ENCODE measurements at regions not wholly inside any gene's neighbourhood (a gene's known extent, or its start where the extent isn't known, plus 50 kb on each side); places are given as distances from the start of the nearest gene placed in this dataset.

- Histone ChIP-seq H3K27me3 (no peaks in the 10 kb centered on the region), H3K9me3 (no peaks in the 10 kb centered on the region), H3K4me1 (peaks cover 0 to 8% of the 10 kb centered on the region in 2 donors), H3K27ac (no peak overlapping the region), H3K36me3 (no peaks in the 10 kb centered on the region), H3K4me3 (no peak overlapping the region)
- intact Hi-C loops (cut with DNase I; ENCODE audit: low total_unique reads) = no loop called here
- TF ChIP-seq POLR2A (IDR thresholded peaks at IDR 0.05) (no peak), POLR2AphosphoS5 (IDR thresholded peaks at IDR 0.05) (no peak)
- TF ChIP-seq, protein P1, sequence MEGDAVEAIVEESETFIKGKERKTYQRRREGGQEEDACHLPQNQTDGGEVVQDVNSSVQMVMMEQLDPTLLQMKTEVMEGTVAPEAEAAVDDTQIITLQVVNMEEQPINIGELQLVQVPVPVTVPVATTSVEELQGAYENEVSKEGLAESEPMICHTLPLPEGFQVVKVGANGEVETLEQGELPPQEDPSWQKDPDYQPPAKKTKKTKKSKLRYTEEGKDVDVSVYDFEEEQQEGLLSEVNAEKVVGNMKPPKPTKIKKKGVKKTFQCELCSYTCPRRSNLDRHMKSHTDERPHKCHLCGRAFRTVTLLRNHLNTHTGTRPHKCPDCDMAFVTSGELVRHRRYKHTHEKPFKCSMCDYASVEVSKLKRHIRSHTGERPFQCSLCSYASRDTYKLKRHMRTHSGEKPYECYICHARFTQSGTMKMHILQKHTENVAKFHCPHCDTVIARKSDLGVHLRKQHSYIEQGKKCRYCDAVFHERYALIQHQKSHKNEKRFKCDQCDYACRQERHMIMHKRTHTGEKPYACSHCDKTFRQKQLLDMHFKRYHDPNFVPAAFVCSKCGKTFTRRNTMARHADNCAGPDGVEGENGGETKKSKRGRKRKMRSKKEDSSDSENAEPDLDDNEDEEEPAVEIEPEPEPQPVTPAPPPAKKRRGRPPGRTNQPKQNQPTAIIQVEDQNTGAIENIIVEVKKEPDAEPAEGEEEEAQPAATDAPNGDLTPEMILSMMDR (IDR thresholded peaks at IDR 0.05) = no peak
- no peak for DNase-seq (ENCODE audit: low spot score in 2 of 2)
Observed at GRCh38 chr3:153042088-153042487, 119.9 kb upstream of the RAP2B start.

DNA sequence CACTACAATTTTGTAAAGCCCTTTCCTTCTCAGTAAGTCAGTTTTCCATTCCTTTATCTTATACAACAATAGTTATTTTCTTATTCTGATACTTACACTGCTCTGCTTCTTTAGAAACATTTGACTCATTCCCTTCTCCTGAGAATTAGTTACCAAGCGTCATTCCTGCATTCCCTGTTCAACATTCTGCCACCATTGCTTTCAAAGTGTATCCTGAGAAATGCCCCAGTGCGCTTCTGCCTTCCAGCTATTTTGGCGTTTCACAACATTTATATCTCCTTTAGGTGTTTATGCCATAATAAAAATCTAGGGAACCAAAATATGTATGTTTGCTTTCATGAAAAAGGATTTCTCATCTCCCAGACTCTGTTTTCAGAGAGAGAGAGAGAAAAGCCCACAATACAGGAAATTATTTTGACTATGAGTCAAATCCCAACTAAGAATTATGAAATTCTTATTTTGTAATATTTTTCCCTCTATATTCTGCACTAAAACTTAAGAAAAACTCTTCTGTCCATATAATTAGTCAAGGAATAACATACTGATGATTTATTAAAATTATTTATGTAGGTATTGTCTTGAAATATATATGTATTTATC lies 118.2 kb upstream of the RAP2B start:
- no peak for DNase-seq (ENCODE audit: low spot score in 2 of 2)
- H3K4me1 ChIP-seq = peaks cover 0 to 8% of the 10 kb centered on the region in 2 donors
- H3K4me3 ChIP-seq = no peak overlapping the region
- no peak overlapping the region for H3K27ac ChIP-seq
- H3K9me3 ChIP-seq = no peaks in the 10 kb centered on the region
- TF ChIP-seq POLR2AphosphoS5 (IDR thresholded peaks at IDR 0.05) = no peak
- no peak for TF ChIP-seq POLR2A (IDR thresholded peaks at IDR 0.05)
- TF ChIP-seq, protein P1 (IDR thresholded peaks at IDR 0.05) = no peak
- no peaks in the 10 kb centered on the region for H3K36me3 ChIP-seq
- no peaks in the 10 kb centered on the region for H3K27me3 ChIP-seq
- intact Hi-C loops (cut with DNase I; ENCODE audit: low total_unique reads) = no loop called here

DNA sequence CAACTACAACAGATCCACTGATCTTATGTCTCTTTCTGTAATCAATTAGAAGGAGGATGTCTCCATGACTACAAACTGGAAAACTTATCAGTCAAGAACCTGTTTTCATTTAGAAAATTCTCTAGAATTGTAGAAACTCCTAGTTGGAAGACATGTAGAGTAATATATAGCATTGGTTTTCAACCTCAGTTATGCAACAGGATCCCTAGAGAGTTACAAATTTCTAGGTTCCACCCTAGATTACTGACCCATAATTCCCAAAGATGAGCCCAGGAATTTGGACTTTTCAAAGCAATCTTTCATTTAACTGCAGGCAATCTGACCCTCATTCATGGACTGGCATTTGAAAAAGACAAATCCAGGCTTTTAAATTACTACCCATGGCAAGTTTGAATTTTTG lies 116.9 kb upstream of the RAP2B start:
- Histone ChIP-seq H3K27me3 (no peaks in the 10 kb centered on the region), H3K4me3 (no peak overlapping the region), H3K4me1 (peaks cover 0 to 8% of the 10 kb centered on the region in 2 donors), H3K36me3 (no peaks in the 10 kb centered on the region), H3K27ac (no peak overlapping the region), H3K9me3 (no peaks in the 10 kb centered on the region)
- intact Hi-C loops (cut with DNase I; ENCODE audit: low total_unique reads) = no loop called here
- no peak for DNase-seq (ENCODE audit: low spot score in 2 of 2)
- no peak for TF ChIP-seq POLR2AphosphoS5 (IDR thresholded peaks at IDR 0.05)
- TF ChIP-seq, protein P1 (IDR thresholded peaks at IDR 0.05) = no peak
- no peak for TF ChIP-seq POLR2A (IDR thresholded peaks at IDR 0.05)

DNA sequence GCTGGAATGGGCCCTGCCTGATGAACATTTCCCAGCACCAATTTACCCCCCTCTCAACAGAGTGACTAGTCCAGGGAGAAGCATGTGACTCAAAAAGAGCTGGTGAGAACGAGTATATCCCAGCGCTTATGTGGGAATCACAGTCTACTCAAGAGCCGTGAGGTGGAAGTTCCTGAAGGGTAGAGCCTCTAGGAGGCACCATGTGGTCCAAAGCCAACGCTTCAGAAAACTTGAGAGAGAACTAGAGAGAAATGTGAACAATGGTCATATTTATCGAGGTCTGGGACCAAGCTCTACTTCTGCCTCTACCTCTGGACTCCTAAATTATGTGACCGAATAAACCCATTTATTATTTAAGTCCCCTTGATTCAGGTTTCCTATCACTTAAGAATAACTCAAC lies 111.0 kb upstream of the RAP2B start:
- intact Hi-C loops (cut with DNase I; ENCODE audit: low total_unique reads) = no loop called here
- Histone ChIP-seq H3K27me3 (no peaks in the 10 kb centered on the region), H3K4me3 (no peak overlapping the region), H3K36me3 (no peaks in the 10 kb centered on the region), H3K4me1 (no peaks in the 10 kb centered on the region), H3K9me3 (no peaks in the 10 kb centered on the region), H3K27ac (no peak overlapping the region)
- TF ChIP-seq, protein P1 (IDR thresholded peaks at IDR 0.05) = no peak
- TF ChIP-seq POLR2AphosphoS5 (IDR thresholded peaks at IDR 0.05) (no peak), POLR2A (IDR thresholded peaks at IDR 0.05) (no peak)
- DNase-seq (ENCODE audit: low spot score in 2 of 2) = no peak

DNA sequence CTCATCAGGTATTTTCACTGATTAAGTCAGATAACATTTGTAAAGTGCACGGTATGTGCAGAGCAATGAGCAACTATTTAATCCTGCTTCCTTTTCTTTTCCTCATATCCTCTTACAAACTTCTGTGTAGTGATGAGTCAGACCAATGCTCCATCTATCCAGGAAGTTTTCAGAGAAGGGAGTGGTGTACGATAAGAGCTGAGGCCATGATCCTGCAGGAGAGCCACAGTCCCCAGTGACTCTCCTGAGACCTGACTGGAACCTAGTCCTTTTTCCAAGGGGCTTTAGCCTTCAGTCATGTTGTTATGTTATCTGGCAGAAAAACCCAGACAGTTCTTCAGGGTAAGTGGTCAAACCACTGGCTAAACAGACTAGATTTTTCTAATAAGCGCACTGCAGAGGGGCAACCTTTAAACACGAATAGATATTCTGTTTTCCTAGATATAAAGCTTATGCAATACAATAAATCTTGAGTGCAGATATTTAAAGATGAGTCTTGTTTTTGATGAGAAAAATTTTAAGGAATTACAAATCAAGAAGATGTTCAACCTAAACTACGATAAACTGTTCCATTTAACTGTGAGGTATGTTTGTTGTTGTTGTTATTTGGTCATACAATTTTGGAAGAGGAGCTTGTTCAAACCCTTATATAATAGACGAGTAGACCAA lies 110.5 kb upstream of the RAP2B start:
- Histone ChIP-seq H3K9me3 (no peaks in the 10 kb centered on the region), H3K27ac (no peak overlapping the region)
- intact Hi-C loops (cut with DNase I; ENCODE audit: low total_unique reads) = no loop called here

More for the DNA sequence above, 110.5 kb upstream of the RAP2B start:
- no peaks in the 10 kb centered on the region for H3K4me1 ChIP-seq
- H3K4me3 ChIP-seq = no peak overlapping the region
- no peak for DNase-seq (ENCODE audit: low spot score in 2 of 2)
- TF ChIP-seq POLR2AphosphoS5 (IDR thresholded peaks at IDR 0.05) (no peak), POLR2A (IDR thresholded peaks at IDR 0.05) (no peak)
- TF ChIP-seq, protein P1 (IDR thresholded peaks at IDR 0.05) = no peak
- H3K36me3 ChIP-seq = no peaks in the 10 kb centered on the region
- H3K27me3 ChIP-seq = no peaks in the 10 kb centered on the region
